B cell (primary cell): ENCODE measurements at regions not wholly inside any gene's neighbourhood (a gene's known extent, or its start where the extent isn't known, plus 50 kb on each side); places are given as distances from the start of the nearest gene placed in this dataset.

Experiments
- ATAC-seq: fragments of 200-7000 bp; cut with Tn5 transposase; one replicate; pipeline ENCODE4 v1.10.0; 2021; ENCODE audit warnings: low read depth, mild to moderate bottlenecking, moderate number of reproducible peaks, moderate library complexity
- CTCF ChIA-PET: fragments of 350-600 bp; sonication (Branson Sonifier 250); formaldehyde crosslinking; loops from one replicate; lab custom pipeline; 2021; ENCODE audit warnings: antibody characterized with exemption, inconsistent platforms; lab: Charles Lee
- POLR2A ChIA-PET: fragments of 350-600 bp; sonication (Branson Sonifier 250); formaldehyde crosslinking; loops from one replicate; lab custom pipeline; 2021; ENCODE audit warnings: antibody characterized with exemption; lab: Charles Lee
- DNase-seq: peaks from one replicate; pipeline ENCODE4 v3.0.0; 2013
- H2AFZ ChIP-seq: 2 replicates; pipeline ENCODE4 v1.6.1; 2012; ENCODE audit warnings: mild to moderate bottlenecking, low read depth, low read length; ENCODE audit not compliant: insufficient read depth, poor library complexity, severe bottlenecking
- H3K27ac ChIP-seq, 2 donors: 1 replicate in 1 of 2; 2 replicates in 1 of 2; pipeline ENCODE4 v1.5.1; 2012 to 2013; ENCODE audit warnings: low read length in 2 of 2, mild to moderate bottlenecking in 2 of 2, moderate library complexity in 1 of 2
- H3K27me3 ChIP-seq, 4 experiments: fragments of 200-600 bp in 1 of 4; sonication (generic) in 1 of 4; replicated peaks in 1 of 4; 1 replicate in 2 of 4; 2 replicates in 2 of 4; pipeline versions ENCODE4 v1.6.1 to v1.7.0; 2013 to 2016; ENCODE audit warnings: low read length in 3 of 4, mild to moderate bottlenecking in 2 of 4, mixed read lengths in 1 of 4, moderate library complexity in 1 of 4; ENCODE audit not compliant: insufficient read depth in 4 of 4, control insufficient read depth in 3 of 4; ENCODE audit errors: control extremely low read depth in 1 of 4
- H3K36me3 ChIP-seq, 2 experiments: replicated peaks in 1 of 2; 1 replicate in 1 of 2; 2 replicates in 1 of 2; pipeline versions ENCODE4 v1.6.1 to v1.7.1; 2013; ENCODE audit warnings: low read length in 1 of 2; ENCODE audit not compliant: insufficient read depth in 2 of 2, control insufficient read depth in 1 of 2; ENCODE audit errors: control extremely low read depth in 1 of 2, extremely low read depth in 1 of 2
- H3K4me1 ChIP-seq, 2 donors: fragments of 200-600 bp in 1 of 2; sonication (generic) in 1 of 2; 1 replicate in 1 of 2; 2 replicates in 1 of 2; pipeline versions ENCODE4 v1.5.1 to v1.6.1; 2013 to 2017; ENCODE audit warnings: low read length in 2 of 2; ENCODE audit not compliant: control insufficient read depth in 2 of 2, insufficient read depth in 2 of 2
- H3K4me2 ChIP-seq: replicated peaks from 2 replicates; pipeline ENCODE3; 2012; ENCODE audit warnings: mild to moderate bottlenecking, low read depth, low read length; ENCODE audit not compliant: poor library complexity, severe bottlenecking
- H3K4me3 ChIP-seq, 5 experiments: fragments of 200-600 bp in 1 of 5; sonication (generic) in 1 of 5; 1 replicate in 3 of 5; 2 replicates in 2 of 5; pipeline versions ENCODE4 v1.5.1 to v1.7.0; 2011 to 2016; ENCODE audit warnings: low read length in 4 of 5, mild to moderate bottlenecking in 4 of 5, low read depth in 2 of 5, control low read depth in 1 of 5, moderate library complexity in 1 of 5; ENCODE audit not compliant: insufficient read depth in 1 of 5; ENCODE audit errors: control extremely low read depth in 1 of 5, extremely low read depth in 1 of 5
- H3K79me2 ChIP-seq: fragments of 200-600 bp; sonication (generic); one replicate; pipeline ENCODE4 v1.6.0; 2016; ENCODE audit warnings: low read length; ENCODE audit not compliant: control insufficient read depth, insufficient read depth
- H3K9ac ChIP-seq: fragments of 200-600 bp; sonication (generic); 2 replicates; pipeline ENCODE4 v1.6.1; 2017; ENCODE audit warnings: mild to moderate bottlenecking, low read length, moderate library complexity
- H3K9me3 ChIP-seq, 3 donors: one replicate each; pipeline versions ENCODE4 v1.6.1 to v1.7.1; 2013; ENCODE audit warnings: low read length in 2 of 3; ENCODE audit not compliant: control insufficient read depth in 2 of 3, insufficient read depth in 1 of 3; ENCODE audit errors: control extremely low read depth in 1 of 3
- H4K20me1 ChIP-seq: 2 replicates; pipeline ENCODE4 v1.6.0; 2012; ENCODE audit warnings: mild to moderate bottlenecking, low read length; ENCODE audit not compliant: insufficient read depth, control insufficient read depth, poor library complexity, severe bottlenecking
- H3K27ac Mint-ChIP-seq: one replicate; pipeline ENCODE4 v1.8.0; 2021; ENCODE audit warnings: mixed read lengths
- H3K27me3 Mint-ChIP-seq: one replicate; pipeline ENCODE4 v1.8.0; 2021; ENCODE audit warnings: mixed read lengths
- H3K4me1 Mint-ChIP-seq: one replicate; pipeline ENCODE4 v1.8.0; 2021; ENCODE audit warnings: mixed read lengths
- H3K4me3 Mint-ChIP-seq: one replicate; pipeline ENCODE4 v1.8.0; 2021; ENCODE audit warnings: mixed read lengths
- H3K9me3 Mint-ChIP-seq: one replicate; pipeline ENCODE4 v1.8.0; 2022; ENCODE audit warnings: mixed read lengths; ENCODE audit not compliant: insufficient read depth
- CTCF ChIP-seq: fragments of 200-600 bp; IDR thresholded peaks from one replicate; pipeline ENCODE4 v1.8.0; 2022; ENCODE audit warnings: antibody characterized with exemption, mild to moderate bottlenecking
- EZH2 ChIP-seq: IDR thresholded peaks from 2 replicates; pipeline ENCODE4 v1.6.1; 2012; ENCODE audit warnings: borderline replicate concordance, low read depth, mild to moderate bottlenecking, moderate library complexity, low read length; ENCODE audit not compliant: insufficient read depth, poor library complexity, severe bottlenecking
- WGBS: methylation state at CpG from one replicate; pipeline ENCODE4 v1.1.5; 2013; ENCODE audit warnings: missing lambda C conversion rate; ENCODE audit not compliant: insufficient coverage; 5-methylcytosine and 5-hydroxymethylcytosine counted together
- intact Hi-C: fragments of 100-400 bp; cut with micrococcal nuclease; formaldehyde crosslinking; loops from one replicate; pipeline ENCODE4 v1.10.0; 2022

- TF ChIP-seq CTCF (no peak), EZH2 (no peak)
- intact Hi-C loops = no loop called here
- Mint-ChIP-seq H3K27ac (no peak overlapping the region), H3K4me3 (no peak overlapping the region), H3K9me3 (no peaks in the 10 kb centered on the region), H3K4me1 (no peaks in the 10 kb centered on the region), H3K27me3 (no peaks in the 10 kb centered on the region)
- H3K4me3 ChIP-seq = no peak overlapping the region
- H3K9me3 ChIP-seq = no peaks in the 10 kb centered on the region
- DNase-seq (no peak), ATAC-seq (no peak)
- ChIA-PET CTCF (no interaction called here), POLR2A (no interaction called here)
- H3K4me2 ChIP-seq = no peak overlapping the region
- H3K9ac ChIP-seq = no peak overlapping the region
- H3K27me3 ChIP-seq = no peaks in the 10 kb centered on the region
- no peak overlapping the region for H2AFZ ChIP-seq
- H3K36me3 ChIP-seq = no peaks in the 10 kb centered on the region
- H3K27ac ChIP-seq = no peak overlapping the region
- no peaks in the 10 kb centered on the region for H4K20me1 ChIP-seq
- no peaks in the 10 kb centered on the region for H3K79me2 ChIP-seq
- 36% methylated on average over 4 of the region's 6 CpGs for WGBS
- H3K4me1 ChIP-seq = no peaks in the 10 kb centered on the region
Observed at GRCh38 chr18:1014509-1014908, 109.8 kb downstream of the ADCYAP1 start.

DNA sequence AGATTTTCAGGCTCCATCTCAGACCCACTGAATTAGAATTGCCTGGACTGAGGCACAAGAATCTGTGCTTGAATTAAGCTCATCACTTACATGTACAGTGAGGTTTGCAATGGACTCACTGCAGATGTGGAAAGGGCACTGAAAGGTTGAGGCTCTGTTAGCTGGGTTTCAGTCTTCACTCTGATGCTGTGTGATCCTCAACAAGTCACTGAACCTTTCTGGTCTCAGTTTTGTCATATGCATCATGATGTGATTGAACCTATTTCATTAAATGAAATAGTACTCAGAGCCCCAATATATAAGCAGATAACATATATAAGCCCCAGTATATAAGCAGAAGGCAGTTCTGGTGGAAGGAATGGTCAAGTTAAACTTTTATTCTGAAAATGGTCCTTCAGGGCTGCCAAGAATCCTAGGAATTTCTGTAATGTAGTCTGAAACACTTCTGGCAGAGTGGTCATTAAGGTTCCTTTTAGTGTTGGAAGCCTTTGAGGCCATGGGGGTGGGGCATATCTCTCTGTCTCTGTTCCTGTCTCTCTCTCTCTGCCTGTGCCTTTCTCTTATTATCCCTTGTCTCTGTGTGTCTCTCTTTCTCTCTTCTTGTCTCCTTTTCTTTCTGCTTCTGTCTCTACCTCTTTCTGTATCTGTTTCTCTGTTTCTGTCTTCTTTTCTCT is 110.4 kb downstream of the ADCYAP1 start:
- Histone ChIP-seq H3K9me3 (no peaks in the 10 kb centered on the region), H3K79me2 (no peaks in the 10 kb centered on the region), H4K20me1 (no peaks in the 10 kb centered on the region), H3K27me3 (no peaks in the 10 kb centered on the region), H3K27ac (no peak overlapping the region), H3K36me3 (no peaks in the 10 kb centered on the region), H3K4me1 (no peaks in the 10 kb centered on the region), H3K9ac (no peak overlapping the region), H3K4me2 (no peak overlapping the region), H3K4me3 (no peak overlapping the region), H2AFZ (no peak overlapping the region)
- POLR2A ChIA-PET = no interaction called here
- ATAC-seq = no peak
- intact Hi-C loops = no loop called here
- CTCF ChIA-PET = no interaction called here
- Mint-ChIP-seq H3K4me1 (no peaks in the 10 kb centered on the region), H3K4me3 (no peak overlapping the region), H3K27me3 (no peaks in the 10 kb centered on the region), H3K27ac (no peak overlapping the region), H3K9me3 (no peaks in the 10 kb centered on the region)
- TF ChIP-seq CTCF (no peak), EZH2 (no peak)
- no peak for DNase-seq
